Stomach (tissue), 4 donors: ENCODE measurements at regions not wholly inside any gene's neighbourhood (a gene's known extent, or its start where the extent isn't known, plus 50 kb on each side); places are given as distances from the start of the nearest gene placed in this dataset.

Experiments
- CTCF ChIP-seq, 7 experiments: fragments of 450-650 bp in 4 of 7; fragments of 200-600 bp in 3 of 7; sonication (generic) in 3 of 7; IDR thresholded peaks; one replicate each; pipeline ENCODE4 v1.5.1; 2016 to 2019; ENCODE audit warnings: antibody characterized with exemption in 7 of 7, control low read depth in 2 of 7, mild to moderate bottlenecking in 1 of 7
- POLR2A ChIP-seq, 4 donors: fragments of 450-650 bp; IDR thresholded peaks; one replicate each; pipeline ENCODE4 v1.6.1; 2016; ENCODE audit warnings: antibody characterized with exemption in 4 of 4, control low read depth in 2 of 4, mild to moderate bottlenecking in 1 of 4, moderate library complexity in 1 of 4

- TF ChIP-seq CTCF (IDR thresholded peaks at IDR 0.05) (no peak), POLR2A (IDR thresholded peaks at IDR 0.05) (no peak)
Observed at GRCh38 chr11:95684170-95684569, 105.4 kb downstream of the FAM76B start.
